ENCODE measurements at regions not wholly inside any gene's neighbourhood (a gene's known extent, or its start where the extent isn't known, plus 50 kb on each side); places are given as distances from the start of the nearest gene placed in this dataset.

- dilution Hi-C loops (cut with HindIII; ENCODE audit: low sequenced_read_pairs, unreplicated experiment) (no loop called here), intact Hi-C loops (cut with micrococcal nuclease) (no loop called here), in situ Hi-C loops (cut with MboI; ENCODE audit: low sequenced_read_pairs) (no loop called here)
- H2BK20ac ChIP-seq (ENCODE audit: low read depth, low read length), result no peak overlapping the region
- no peak overlapping the region for H4K91ac ChIP-seq (ENCODE audit: insufficient read depth, low read depth, low read length)
- no peak overlapping the region for H2BK120ac ChIP-seq (ENCODE audit: low read depth, low read length)
- TF ChIP-seq MAFK (IDR thresholded peaks at IDR 0.05; ENCODE audit: low read depth, low read length) (no peak), NFE2L2 (IDR thresholded peaks at IDR 0.05; ENCODE audit: low read depth, low read length) (no peak), FOS (IDR thresholded peaks at IDR 0.05; ENCODE audit: low read depth, low read length) (no peak), USF2 (IDR thresholded peaks at IDR 0.05; ENCODE audit: low read depth, low read length) (no peak), SMC3 (IDR thresholded peaks at IDR 0.05; ENCODE audit: low read depth, low read length) (no peak), CTCF (conservative IDR thresholded peaks at IDR 0.05; ENCODE audit: low read depth, low read length) (no peak), BHLHE40 (IDR thresholded peaks at IDR 0.05; ENCODE audit: low read depth, low read length) (no peak)
- no peak overlapping the region for H4K8ac ChIP-seq (ENCODE audit: low read depth in 2 of 2, low read length in 2 of 2)
- no peaks in the 10 kb centered on the region for H4K20me1 ChIP-seq (ENCODE audit: insufficient read depth, low read length)
- H3K9me1 ChIP-seq (ENCODE audit: insufficient read depth, low read length), result no peaks in the 10 kb centered on the region
- no peak overlapping the region for H2AFZ ChIP-seq (replicated peaks; ENCODE audit: low read length, poor library complexity)
- H3K79me1 ChIP-seq (ENCODE audit: low read depth in 1 of 2, low read length in 2 of 2), result no peaks in the 10 kb centered on the region
- no peak overlapping the region for H2BK15ac ChIP-seq (ENCODE audit: low read depth, low read length)
- POLR2A ChIA-PET (ENCODE audit: unreplicated experiment), result no interaction called here
- no peak overlapping the region for H2BK5ac ChIP-seq (ENCODE audit: low read depth, low read length, poor library complexity, severe bottlenecking)
- no peak overlapping the region for H3K4me3 ChIP-seq (ENCODE audit: insufficient read depth, low read depth, low read length)
- H3K14ac ChIP-seq (replicated peaks; ENCODE audit: low read depth, low read length), result no peak overlapping the region
- no peaks in the 10 kb centered on the region for H3K36me3 ChIP-seq (ENCODE audit: control insufficient read depth, insufficient read depth, low read length)
- no peak overlapping the region for H3K4ac ChIP-seq (ENCODE audit: low read depth, low read length)
- no peaks in the 10 kb centered on the region for H3K9me3 ChIP-seq (ENCODE audit: control insufficient read depth, insufficient read depth, low read length)
- H3K27ac ChIP-seq (ENCODE audit: insufficient read depth, low read length), result no peak overlapping the region
- ATAC-seq (ENCODE audit: low read depth) (no peak), DNase-seq (no peak)
- H2AK9ac ChIP-seq (replicated peaks; ENCODE audit: low read depth, low read length, poor library complexity), result no peak overlapping the region
- no peak overlapping the region for H3K4me2 ChIP-seq (ENCODE audit: low read depth, low read length)
- no peak overlapping the region for H3K23ac ChIP-seq (ENCODE audit: low read depth, low read length)
- H3K56ac ChIP-seq (ENCODE audit: extremely low read depth, insufficient read depth, low read length), result no peak overlapping the region
- CTCF ChIA-PET, result no interaction called here
- BruUV-seq (replicated peaks), result no TSS peak
- no peaks in the 10 kb centered on the region for H3K27me3 ChIP-seq (ENCODE audit: control insufficient read depth, insufficient read depth, low read length)
- H3K9ac ChIP-seq (ENCODE audit: low read depth, low read length), result no peak overlapping the region
- H4K5ac ChIP-seq (ENCODE audit: low read depth, low read length), result no peak overlapping the region
- H3K18ac ChIP-seq (ENCODE audit: low read depth, low read length), result no peak overlapping the region
- no peak overlapping the region for H2AK5ac ChIP-seq (ENCODE audit: low read depth, low read length)
- no peaks in the 10 kb centered on the region for H3K4me1 ChIP-seq (ENCODE audit: control insufficient read depth, insufficient read depth, low read length)
- WGBS, 2 experiments (ENCODE audit: extremely low coverage in 2 of 2, insufficient read length in 1 of 2), result no CpG with 5 or more reads among the region's 1 CpG
Observed at GRCh38 chr10:108608860-108609259, 1314.5 kb downstream of the XPNPEP1 start.

All from IMR-90 (cell line).